HCT116 (cell line): ENCODE measurements at regions not wholly inside any gene's neighbourhood (a gene's known extent, or its start where the extent isn't known, plus 50 kb on each side); places are given as distances from the start of the nearest gene placed in this dataset.

ENCODE experiments used
- ATAC-seq: fragments of 200-7000 bp; cut with Tn5 transposase; 2 replicates; pipeline ENCODE4 v1.9.1; 2020; ENCODE audit warnings: mild to moderate bottlenecking, moderate library complexity
- BruUV-seq: library from RNA; stranded (reverse); fragments of 400-500 nt; replicated peaks from 2 replicates; lab custom pipeline; 2021; lab: Mats Ljungman, UMichigan
- CTCF ChIA-PET: fragments of 300-600 bp; sonication (Branson Sonifier 250); formaldehyde crosslinking; loops from one replicate; lab custom pipeline; 2021; ENCODE audit warnings: antibody characterized with exemption; lab: Charles Lee
- POLR2A ChIA-PET: fragments of 300-600, 350-600 bp; sonication (Branson Sonifier 250); formaldehyde crosslinking; loops from one replicate; lab custom pipeline; 2021; ENCODE audit warnings: antibody characterized with exemption; lab: Charles Lee
- RAD21 ChIA-PET, 2 experiments: fragments of 300-600 bp; sonication (Branson Sonifier 250); formaldehyde crosslinking; loops; one replicate each; lab custom pipeline; 2023; ENCODE audit warnings: low total read pairs in 2 of 2; ENCODE audit not compliant: uncharacterized antibody in 2 of 2, unreplicated experiment in 2 of 2, low non-redundant PET in 1 of 2; lab: Charles Lee
- DNase-seq: peaks from one replicate; pipeline ENCODE4 v3.0.0-alpha.2; 2010; ENCODE audit warnings: low read depth, low spot score
- H2AFZ ChIP-seq: fragments of 200-600 bp; shearing (Covaris generic), sonication (generic); 2 replicates; pipeline ENCODE4 v1.6.1; 2017; ENCODE audit warnings: low read depth, mixed run types, mixed read lengths, antibody characterized with exemption, low read length; ENCODE audit not compliant: poor library complexity, severe bottlenecking
- H3K27ac ChIP-seq: 2 replicates; pipeline ENCODE4 v1.5.1; 2012; ENCODE audit warnings: low read depth, low read length
- H3K27me3 ChIP-seq: fragments of 200-600 bp; sonication (generic); 2 replicates; pipeline ENCODE4 v1.6.1; 2016; ENCODE audit warnings: mixed run types, low read length, mixed read lengths; ENCODE audit not compliant: insufficient read depth
- H3K36me3 ChIP-seq, 2 experiments: fragments of 200-500 bp in 1 of 2; fragments of 200-600 bp in 1 of 2; sonication (Bioruptor generic) in 1 of 2; sonication (generic) in 1 of 2; 2 replicates each; pipeline versions ENCODE4 v1.5.1 to v1.6.1; 2014 to 2016; ENCODE audit warnings: low read length in 2 of 2, inconsistent platforms in 1 of 2, mixed read lengths in 1 of 2, mixed run types in 1 of 2; ENCODE audit not compliant: insufficient read depth in 2 of 2, control insufficient read depth in 1 of 2
- H3K4me1 ChIP-seq, 2 experiments: fragments of 200-600 bp in 1 of 2; sonication (generic) in 1 of 2; 2 replicates each; pipeline versions ENCODE4 v1.5.1 to v1.6.1; 2012 to 2017; ENCODE audit warnings: low read length in 2 of 2, inconsistent platforms in 1 of 2, mild to moderate bottlenecking in 1 of 2, mixed read lengths in 1 of 2, mixed run types in 1 of 2, moderate library complexity in 1 of 2; ENCODE audit not compliant: insufficient read depth in 2 of 2, control insufficient read depth in 1 of 2
- H3K4me2 ChIP-seq: fragments of 200-600 bp; sonication (generic); 2 replicates; pipeline ENCODE4 v1.6.1; 2017; ENCODE audit warnings: mixed run types, low read length, mixed read lengths
- H3K4me3 ChIP-seq, 2 experiments: fragments of 200-600 bp in 1 of 2; sonication (generic) in 1 of 2; replicated peaks in 1 of 2; 2 replicates each; pipeline ENCODE4 v1.5.1; 2011 to 2016; ENCODE audit warnings: low read length in 2 of 2, control low read depth in 1 of 2, low read depth in 1 of 2, mild to moderate bottlenecking in 1 of 2, mixed read lengths in 1 of 2, mixed run types in 1 of 2
- H3K79me2 ChIP-seq: fragments of 200-600 bp; sonication (generic); 2 replicates; pipeline ENCODE4 v1.6.1; 2017; ENCODE audit warnings: mild to moderate bottlenecking, mixed run types, low read length, moderate library complexity, mixed read lengths; ENCODE audit not compliant: insufficient read depth
- H3K9ac ChIP-seq: fragments of 200-600 bp; sonication (generic); 2 replicates; pipeline ENCODE4 v1.6.1; 2016; ENCODE audit warnings: low read length, mixed read lengths
- H3K9me2 ChIP-seq: fragments of 200-600 bp; sonication (generic), shearing (Covaris generic); 2 replicates; pipeline ENCODE4 v1.6.1; 2017; ENCODE audit warnings: mixed run types, mild to moderate bottlenecking, moderate library complexity; ENCODE audit not compliant: insufficient read depth
- H3K9me3 ChIP-seq, 2 experiments: fragments of 200-500 bp in 1 of 2; fragments of 200-600 bp in 1 of 2; sonication (Bioruptor generic) in 1 of 2; sonication (generic) in 1 of 2; 2 replicates each; pipeline ENCODE4 v1.6.1; 2014 to 2017; ENCODE audit warnings: low read length in 2 of 2, mixed read lengths in 2 of 2, inconsistent platforms in 1 of 2, low read depth in 1 of 2, mild to moderate bottlenecking in 1 of 2, mixed run types in 1 of 2, moderate library complexity in 1 of 2; ENCODE audit not compliant: control insufficient read depth in 1 of 2, insufficient read depth in 1 of 2
- H4K20me1 ChIP-seq: fragments of 200-600 bp; sonication (generic), shearing (Covaris generic); 2 replicates; pipeline ENCODE4 v1.6.1; 2017; ENCODE audit warnings: mixed run types, mild to moderate bottlenecking, moderate library complexity; ENCODE audit not compliant: insufficient read depth
- ATF3 ChIP-seq: IDR thresholded peaks from 2 replicates; pipeline ENCODE4 v1.6.1; 2012
- CEBPB ChIP-seq: IDR thresholded peaks from 2 replicates; pipeline ENCODE4 v1.6.1; 2012; ENCODE audit warnings: low read depth
- ELF1 ChIP-seq: IDR thresholded peaks from 2 replicates; pipeline ENCODE4 v1.6.1; 2012; ENCODE audit warnings: low read depth, borderline replicate concordance
- EZH2 ChIP-seq: fragments of 200-600 bp; sonication (generic); IDR thresholded peaks from 2 replicates; pipeline ENCODE4 v1.6.1; 2017; ENCODE audit warnings: antibody characterized with exemption, mixed run types
- EZH2phosphoT487 ChIP-seq: fragments of 200-600 bp; IDR thresholded peaks from 2 replicates; pipeline ENCODE4 v1.6.1; 2018; ENCODE audit warnings: antibody characterized with exemption, borderline replicate concordance
- RAD21 ChIP-seq: IDR thresholded peaks from 2 replicates; pipeline ENCODE4 v1.6.1; 2012; ENCODE audit warnings: low read depth, mild to moderate bottlenecking
- SP1 ChIP-seq: IDR thresholded peaks from 2 replicates; pipeline ENCODE4 v1.6.1; 2012; ENCODE audit warnings: low read depth
- ZBTB33 ChIP-seq: IDR thresholded peaks from 2 replicates; pipeline ENCODE4 v1.6.1; 2011; ENCODE audit warnings: mild to moderate bottlenecking, low read length, moderate library complexity; ENCODE audit not compliant: insufficient replicate concordance; ENCODE audit errors: extremely low read depth
- intact Hi-C: fragments of 100-400 bp; cut with micrococcal nuclease; formaldehyde crosslinking; loops from 2 replicates; pipeline ENCODE4 v1.10.0; 2022
- TF ChIP-seq, protein P1 (sequence below), 3 experiments: fragments of 200-600 bp in 1 of 3; sonication (generic) in 1 of 3; IDR thresholded peaks in 2 of 3; conservative IDR thresholded peaks in 1 of 3; 2 replicates each; pipeline ENCODE4 v1.5.1; 2012 to 2017; ENCODE audit warnings: low read depth in 2 of 3, low read length in 2 of 3, antibody characterized with exemption in 1 of 3, borderline replicate concordance in 1 of 3, control low read depth in 1 of 3, mild to moderate bottlenecking in 1 of 3, mixed read lengths in 1 of 3, mixed run types in 1 of 3, moderate library complexity in 1 of 3; ENCODE audit not compliant: insufficient read depth in 1 of 3

DNA sequence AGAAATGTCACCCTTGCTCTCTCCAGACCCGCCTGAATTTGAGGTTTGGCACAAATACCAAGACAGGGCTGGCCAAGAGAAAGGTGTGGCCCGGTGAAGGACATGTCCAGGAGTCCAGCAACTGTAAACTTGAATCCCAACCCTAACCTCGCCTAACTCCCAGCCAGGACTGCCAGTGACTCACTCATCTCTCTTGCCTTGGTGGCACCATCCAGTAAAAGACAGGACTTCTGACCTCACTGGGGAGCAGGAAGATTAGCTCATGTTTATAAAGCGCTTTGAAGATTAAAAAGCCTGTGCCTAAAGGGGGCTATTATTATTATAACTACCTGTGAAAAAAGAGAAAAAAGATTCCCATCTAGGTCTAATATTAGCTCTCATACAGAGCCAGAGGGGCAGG lies 335.3 kb downstream of the SOX9 start (continued):
- no peak for TF ChIP-seq ZBTB33
- peak; percentile 17; the same call in 1 of the 2 replicates for TF ChIP-seq RAD21
- TF ChIP-seq, all 23 proteins: peak for 7

- peaks cover 81% of the 10 kb centered on the region for H3K79me2 ChIP-seq
- 0 out of 2 replicates have a peak, but pooled peaks cover 5% of the 10 kb centered on the region for H4K20me1 ChIP-seq
- H3K9ac ChIP-seq, result no peak overlapping the region
- H3K4me2 ChIP-seq, result peak overlapping the region; percentile 43
- H3K27ac ChIP-seq, result no peak overlapping the region
- POLR2A ChIA-PET, result no interaction called here
- peaks cover 48 to 86% of the 10 kb centered on the region in 2 experiments for H3K4me1 ChIP-seq
- no TSS peak for BruUV-seq
- TF ChIP-seq EZH2phosphoT487 (no peak), EZH2 (no peak), ELF1 (no peak), SP1 (no peak), ZBTB33 (no peak), CEBPB (no peak), ATF3 (no peak)
- TF ChIP-seq, protein P1, sequence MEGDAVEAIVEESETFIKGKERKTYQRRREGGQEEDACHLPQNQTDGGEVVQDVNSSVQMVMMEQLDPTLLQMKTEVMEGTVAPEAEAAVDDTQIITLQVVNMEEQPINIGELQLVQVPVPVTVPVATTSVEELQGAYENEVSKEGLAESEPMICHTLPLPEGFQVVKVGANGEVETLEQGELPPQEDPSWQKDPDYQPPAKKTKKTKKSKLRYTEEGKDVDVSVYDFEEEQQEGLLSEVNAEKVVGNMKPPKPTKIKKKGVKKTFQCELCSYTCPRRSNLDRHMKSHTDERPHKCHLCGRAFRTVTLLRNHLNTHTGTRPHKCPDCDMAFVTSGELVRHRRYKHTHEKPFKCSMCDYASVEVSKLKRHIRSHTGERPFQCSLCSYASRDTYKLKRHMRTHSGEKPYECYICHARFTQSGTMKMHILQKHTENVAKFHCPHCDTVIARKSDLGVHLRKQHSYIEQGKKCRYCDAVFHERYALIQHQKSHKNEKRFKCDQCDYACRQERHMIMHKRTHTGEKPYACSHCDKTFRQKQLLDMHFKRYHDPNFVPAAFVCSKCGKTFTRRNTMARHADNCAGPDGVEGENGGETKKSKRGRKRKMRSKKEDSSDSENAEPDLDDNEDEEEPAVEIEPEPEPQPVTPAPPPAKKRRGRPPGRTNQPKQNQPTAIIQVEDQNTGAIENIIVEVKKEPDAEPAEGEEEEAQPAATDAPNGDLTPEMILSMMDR (IDR thresholded peaks at IDR 0.05 in 2 of 3, conservative IDR thresholded peaks at IDR 0.05 in 1 of 3; ENCODE audit: borderline replicate concordance in 1 of 3, insufficient read depth in 1 of 3, low read depth in 2 of 3, low read length in 2 of 3), result no peak
- H3K36me3 ChIP-seq, result no peaks in the 10 kb centered on the region
- ATAC-seq (no peak), DNase-seq (no peak)
- H2AFZ ChIP-seq, result no peak overlapping the region
- H3K9me2 ChIP-seq, result no peaks in the 10 kb centered on the region
- RAD21 ChIA-PET, result no interaction called here
- H3K4me3 ChIP-seq, result no peak overlapping the region
- peaks cover 0 to 4% of the 10 kb centered on the region in 2 experiments; a peak in 1 of 4 replicates for H3K9me3 ChIP-seq
- CTCF ChIA-PET, result interaction anchor here (1.6 kb wide), 1 partner anchor 985 kb away, joined by 3 read pairs; no protein-coding TSS in a partner anchor
- intact Hi-C loops, result no loop called here
- no peaks in the 10 kb centered on the region for H3K27me3 ChIP-seq
Measured at GRCh38 chr17:72457712-72458111, 336.9 kb downstream of the SOX9 start.
